Mucosa of rectum (tissue), 2 donors: ENCODE measurements at regions not wholly inside any gene's neighbourhood (a gene's known extent, or its start where the extent isn't known, plus 50 kb on each side); places are given as distances from the start of the nearest gene placed in this dataset.

Experiments
- H3K27ac ChIP-seq, 2 donors: one replicate each; pipeline ENCODE4 v1.7.0; 2013; ENCODE audit warnings: inconsistent platforms in 2 of 2, low read depth in 2 of 2, low read length in 2 of 2
- H3K27me3 ChIP-seq, 2 donors: one replicate each; pipeline ENCODE4 v1.7.0; 2013; ENCODE audit warnings: low read length in 2 of 2; ENCODE audit not compliant: control insufficient read depth in 2 of 2, insufficient read depth in 2 of 2
- H3K36me3 ChIP-seq, 2 donors: one replicate each; pipeline ENCODE4 v1.7.0; 2013; ENCODE audit warnings: low read length in 2 of 2; ENCODE audit not compliant: control insufficient read depth in 2 of 2, insufficient read depth in 2 of 2
- H3K4me1 ChIP-seq, 2 donors: one replicate each; pipeline ENCODE4 v1.7.0; 2013; ENCODE audit warnings: low read length in 2 of 2, mild to moderate bottlenecking in 1 of 2; ENCODE audit not compliant: control insufficient read depth in 2 of 2, insufficient read depth in 2 of 2
- H3K4me3 ChIP-seq, 2 donors: one replicate each; pipeline ENCODE4 v1.7.0; 2013; ENCODE audit warnings: low read length in 2 of 2
- H3K9ac ChIP-seq, 2 donors: one replicate each; pipeline ENCODE4 v1.7.0; 2013; ENCODE audit warnings: low read length in 2 of 2, low read depth in 1 of 2, mild to moderate bottlenecking in 1 of 2
- H3K9me3 ChIP-seq, 2 donors: one replicate each; pipeline ENCODE4 v1.7.0; 2013; ENCODE audit warnings: low read length in 2 of 2; ENCODE audit not compliant: control insufficient read depth in 2 of 2
- donor health status: healthy.
- donor health status: Normal muscosa, but diverticular disease.

- no peaks in the 10 kb centered on the region for H3K27me3 ChIP-seq
- no peak overlapping the region for H3K9ac ChIP-seq
- H3K27ac ChIP-seq, result no peak overlapping the region
- peaks cover 0 to 5% of the 10 kb centered on the region in 2 donors for H3K9me3 ChIP-seq
- H3K4me3 ChIP-seq, result no peak overlapping the region
- H3K36me3 ChIP-seq, result no peaks in the 10 kb centered on the region
- no peaks in the 10 kb centered on the region for H3K4me1 ChIP-seq
These were observed 377.8 kb upstream of the RUNX1 start for GRCh38 chr21:35426897-35427296.

DNA sequence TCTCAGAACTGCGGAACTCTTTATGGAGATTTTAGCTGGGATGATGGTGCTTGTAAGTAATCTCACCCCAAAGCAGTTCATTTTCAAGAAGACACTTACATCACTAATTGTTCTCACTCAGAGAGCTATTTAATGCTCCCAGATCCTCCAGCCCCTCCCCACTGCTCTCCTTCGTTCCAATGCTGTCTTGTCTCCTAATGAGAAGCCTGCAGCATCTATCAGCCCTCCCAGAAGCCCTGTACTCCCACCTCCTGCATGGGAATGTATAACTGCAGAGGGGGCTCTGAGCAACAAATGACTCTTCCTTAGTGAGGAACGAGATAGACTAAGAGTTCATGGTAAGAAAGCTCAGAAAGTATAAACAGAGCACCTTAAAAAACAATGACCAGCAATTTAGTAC, 377.4 kb upstream of the RUNX1 start:
- H3K36me3 ChIP-seq, result no peaks in the 10 kb centered on the region
- no peak overlapping the region for H3K9ac ChIP-seq
- peaks cover 0 to 2% of the 10 kb centered on the region in 2 donors for H3K9me3 ChIP-seq
- H3K27ac ChIP-seq, result no peak overlapping the region
- no peaks in the 10 kb centered on the region for H3K27me3 ChIP-seq
- H3K4me1 ChIP-seq, result no peaks in the 10 kb centered on the region
- no peak overlapping the region for H3K4me3 ChIP-seq

DNA sequence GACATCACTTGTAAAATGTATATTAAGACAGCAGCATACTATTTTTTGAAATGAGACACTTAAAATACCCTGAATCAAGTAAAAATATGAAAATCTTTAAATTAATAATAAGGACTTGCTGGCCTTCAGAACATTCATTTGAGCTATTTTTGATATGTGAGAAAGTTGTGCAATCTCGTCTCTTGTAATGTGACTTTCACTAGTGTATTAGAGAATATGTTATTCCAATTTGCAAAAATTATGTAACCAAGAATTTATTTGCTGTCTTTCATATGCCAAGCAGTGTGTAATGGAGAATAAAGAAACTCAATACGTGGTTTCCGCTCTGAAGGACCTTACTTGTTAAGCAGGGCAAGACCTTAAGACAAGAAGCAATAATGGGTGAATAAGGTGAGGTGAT, 375.0 kb upstream of the RUNX1 start:
- Histone ChIP-seq H3K9me3 (no peaks in the 10 kb centered on the region), H3K9ac (no peak overlapping the region), H3K27ac (no peak overlapping the region), H3K27me3 (no peaks in the 10 kb centered on the region), H3K36me3 (no peaks in the 10 kb centered on the region), H3K4me3 (no peak overlapping the region), H3K4me1 (no peaks in the 10 kb centered on the region)

GRCh38 chr21:35423709-35424108, 374.6 kb upstream of the RUNX1 start:
- no peaks in the 10 kb centered on the region for H3K4me1 ChIP-seq
- no peaks in the 10 kb centered on the region for H3K36me3 ChIP-seq
- no peaks in the 10 kb centered on the region for H3K9me3 ChIP-seq
- no peak overlapping the region for H3K4me3 ChIP-seq
- no peak overlapping the region for H3K27ac ChIP-seq
- H3K27me3 ChIP-seq, result no peaks in the 10 kb centered on the region
- H3K9ac ChIP-seq, result no peak overlapping the region

DNA sequence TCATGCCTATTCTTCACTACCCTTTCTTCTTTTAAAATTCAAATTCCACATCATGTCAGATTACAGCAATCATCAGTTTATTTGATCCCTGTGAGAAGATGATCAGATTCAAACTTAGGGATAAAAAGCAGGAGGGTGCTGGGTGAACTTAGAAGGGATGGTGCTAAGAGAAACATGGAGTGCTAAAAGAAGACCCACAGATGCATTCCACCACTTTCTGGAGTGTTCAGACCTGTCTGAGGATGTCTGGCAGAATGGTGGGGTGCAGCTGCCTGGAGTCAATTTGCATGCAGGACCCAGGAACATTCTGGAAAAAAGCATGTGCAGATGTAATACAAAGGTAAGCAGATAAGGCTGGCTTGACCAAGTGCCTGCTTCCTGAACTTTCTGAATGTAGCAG, 372.9 kb upstream of the RUNX1 start:
- no peak overlapping the region for H3K27ac ChIP-seq
- H3K36me3 ChIP-seq, result no peaks in the 10 kb centered on the region
- no peaks in the 10 kb centered on the region for H3K9me3 ChIP-seq
- H3K27me3 ChIP-seq, result no peaks in the 10 kb centered on the region
- no peak overlapping the region for H3K4me3 ChIP-seq
- H3K9ac ChIP-seq, result no peak overlapping the region
- no peaks in the 10 kb centered on the region for H3K4me1 ChIP-seq

GRCh38 chr21:35421221-35421620, 372.1 kb upstream of the RUNX1 start:
- no peaks in the 10 kb centered on the region for H3K4me1 ChIP-seq
- no peak overlapping the region for H3K9ac ChIP-seq
- no peaks in the 10 kb centered on the region for H3K27me3 ChIP-seq
- no peaks in the 10 kb centered on the region for H3K36me3 ChIP-seq
- no peak overlapping the region for H3K4me3 ChIP-seq
- H3K9me3 ChIP-seq, result no peaks in the 10 kb centered on the region
- no peak overlapping the region for H3K27ac ChIP-seq

- Histone ChIP-seq H3K27ac (no peak overlapping the region), H3K9me3 (no peaks in the 10 kb centered on the region), H3K4me3 (no peak overlapping the region), H3K27me3 (no peaks in the 10 kb centered on the region), H3K4me1 (no peaks in the 10 kb centered on the region), H3K36me3 (no peaks in the 10 kb centered on the region), H3K9ac (no peak overlapping the region)
These were observed 371.6 kb upstream of the RUNX1 start for GRCh38 chr21:35420656-35421055.

- H3K36me3 ChIP-seq, result no peaks in the 10 kb centered on the region
- H3K9ac ChIP-seq, result no peak overlapping the region
- H3K4me3 ChIP-seq, result no peak overlapping the region
- no peak overlapping the region for H3K27ac ChIP-seq
- H3K9me3 ChIP-seq, result no peaks in the 10 kb centered on the region
- no peaks in the 10 kb centered on the region for H3K27me3 ChIP-seq
- no peaks in the 10 kb centered on the region for H3K4me1 ChIP-seq
These were observed 368.7 kb upstream of the RUNX1 start for GRCh38 chr21:35417762-35418161.

GRCh38 chr21:35416866-35417489, 367.9 kb upstream of the RUNX1 start:
- H3K4me3 ChIP-seq, result no peak overlapping the region
- no peak overlapping the region for H3K9ac ChIP-seq
- no peaks in the 10 kb centered on the region for H3K27me3 ChIP-seq
- H3K4me1 ChIP-seq, result no peaks in the 10 kb centered on the region
- no peaks in the 10 kb centered on the region for H3K9me3 ChIP-seq
- H3K36me3 ChIP-seq, result no peaks in the 10 kb centered on the region
- H3K27ac ChIP-seq, result no peak overlapping the region

- no peak overlapping the region for H3K4me3 ChIP-seq
- H3K9ac ChIP-seq, result no peak overlapping the region
- no peaks in the 10 kb centered on the region for H3K36me3 ChIP-seq
- no peaks in the 10 kb centered on the region for H3K27me3 ChIP-seq
- H3K27ac ChIP-seq, result no peak overlapping the region
- H3K9me3 ChIP-seq, result no peaks in the 10 kb centered on the region
- H3K4me1 ChIP-seq, result no peaks in the 10 kb centered on the region
These were observed 365.5 kb upstream of the RUNX1 start for GRCh38 chr21:35414507-35415139.
